WTC11 (cell line): ENCODE measurements at regions not wholly inside any gene's neighbourhood (a gene's known extent, or its start where the extent isn't known, plus 50 kb on each side); places are given as distances from the start of the nearest gene placed in this dataset.

Experiments used
- ARID4B ChIP-seq: sonication (generic); formaldehyde crosslinking; IDR thresholded peaks from 2 replicates; pipeline ENCODE4 v1.8.0; 2023; ENCODE audit warnings: missing genetic modification reagents, mild to moderate bottlenecking, borderline replicate concordance
- ATF6 ChIP-seq: sonication (generic); formaldehyde crosslinking; IDR thresholded peaks from 2 replicates; pipeline ENCODE4 v1.8.1; 2023; ENCODE audit warnings: mild to moderate bottlenecking, missing genetic modification reagents
- CREM ChIP-seq: sonication (generic); formaldehyde crosslinking; IDR thresholded peaks from 2 replicates; pipeline ENCODE4 v1.8.1; 2022; ENCODE audit warnings: mild to moderate bottlenecking, missing genetic modification reagents, moderate library complexity
- FOXJ3 ChIP-seq: sonication (generic); formaldehyde crosslinking; IDR thresholded peaks from 2 replicates; pipeline ENCODE4 v1.9.0; 2021; ENCODE audit warnings: missing genetic modification reagents, mild to moderate bottlenecking, borderline replicate concordance
- FOXK1 ChIP-seq: sonication (generic); formaldehyde crosslinking; IDR thresholded peaks from 2 replicates; pipeline ENCODE4 v1.8.0; 2022; ENCODE audit warnings: mild to moderate bottlenecking, moderate library complexity, missing genetic modification reagents
- GRHL2 ChIP-seq: fragments of 250-450 bp; sonication (Bioruptor Pico); IDR thresholded peaks from 2 replicates; pipeline ENCODE4 v1.8.0; 2022; ENCODE audit warnings: mild to moderate bottlenecking, moderate library complexity; ENCODE audit not compliant: insufficient replicate concordance, severe bottlenecking
- NR3C1 ChIP-seq: sonication (generic); formaldehyde crosslinking; conservative IDR thresholded peaks from 2 replicates; pipeline ENCODE4 v1.8.1; 2023; ENCODE audit warnings: low read depth, mild to moderate bottlenecking, missing genetic modification reagents
- ZNF232 ChIP-seq: sonication (generic); formaldehyde crosslinking; IDR thresholded peaks from 2 replicates; pipeline ENCODE4 v1.8.0; 2022; ENCODE audit warnings: mild to moderate bottlenecking, missing genetic modification reagents
- ZNF281 ChIP-seq: sonication (generic); formaldehyde crosslinking; IDR thresholded peaks from 2 replicates; pipeline ENCODE4 v1.8.0; 2023; ENCODE audit warnings: mild to moderate bottlenecking, missing genetic modification reagents
- TF ChIP-seq, protein P1 (sequence below): sonication (generic); formaldehyde crosslinking; IDR thresholded peaks from 2 replicates; pipeline ENCODE4 v1.8.1; 2023; ENCODE audit warnings: mild to moderate bottlenecking, missing genetic modification reagents, moderate library complexity
- TF ChIP-seq, protein P2 (sequence below): fragments of 200-600 bp; IDR thresholded peaks from 2 replicates; pipeline ENCODE4 v1.8.0; 2022; ENCODE audit warnings: antibody characterized with exemption
- TF ChIP-seq, protein P3 (sequence below): sonication (generic); formaldehyde crosslinking; IDR thresholded peaks from 2 replicates; pipeline ENCODE4 v1.8.1; 2022; ENCODE audit warnings: missing genetic modification reagents, borderline replicate concordance
- TF ChIP-seq, protein P4 (sequence below): sonication (generic); formaldehyde crosslinking; IDR thresholded peaks from 2 replicates; pipeline ENCODE4 v1.8.0; 2022; ENCODE audit warnings: mild to moderate bottlenecking, missing genetic modification reagents

- TF ChIP-seq, protein P1, sequence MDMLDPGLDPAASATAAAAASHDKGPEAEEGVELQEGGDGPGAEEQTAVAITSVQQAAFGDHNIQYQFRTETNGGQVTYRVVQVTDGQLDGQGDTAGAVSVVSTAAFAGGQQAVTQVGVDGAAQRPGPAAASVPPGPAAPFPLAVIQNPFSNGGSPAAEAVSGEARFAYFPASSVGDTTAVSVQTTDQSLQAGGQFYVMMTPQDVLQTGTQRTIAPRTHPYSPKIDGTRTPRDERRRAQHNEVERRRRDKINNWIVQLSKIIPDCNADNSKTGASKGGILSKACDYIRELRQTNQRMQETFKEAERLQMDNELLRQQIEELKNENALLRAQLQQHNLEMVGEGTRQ (CRISPR knock-in tag): no peak
- TF ChIP-seq ARID4B (CRISPR knock-in tag) (no peak), FOXK1 (CRISPR knock-in tag) (no peak), ZNF281 (CRISPR knock-in tag) (no peak), ATF6 (CRISPR knock-in tag) (no peak), CREM (CRISPR knock-in tag) (no peak), GRHL2 (no peak), FOXJ3 (CRISPR knock-in tag) (no peak), ZNF232 (CRISPR knock-in tag) (no peak), NR3C1 (CRISPR knock-in tag) (no peak)
- TF ChIP-seq, protein P2, sequence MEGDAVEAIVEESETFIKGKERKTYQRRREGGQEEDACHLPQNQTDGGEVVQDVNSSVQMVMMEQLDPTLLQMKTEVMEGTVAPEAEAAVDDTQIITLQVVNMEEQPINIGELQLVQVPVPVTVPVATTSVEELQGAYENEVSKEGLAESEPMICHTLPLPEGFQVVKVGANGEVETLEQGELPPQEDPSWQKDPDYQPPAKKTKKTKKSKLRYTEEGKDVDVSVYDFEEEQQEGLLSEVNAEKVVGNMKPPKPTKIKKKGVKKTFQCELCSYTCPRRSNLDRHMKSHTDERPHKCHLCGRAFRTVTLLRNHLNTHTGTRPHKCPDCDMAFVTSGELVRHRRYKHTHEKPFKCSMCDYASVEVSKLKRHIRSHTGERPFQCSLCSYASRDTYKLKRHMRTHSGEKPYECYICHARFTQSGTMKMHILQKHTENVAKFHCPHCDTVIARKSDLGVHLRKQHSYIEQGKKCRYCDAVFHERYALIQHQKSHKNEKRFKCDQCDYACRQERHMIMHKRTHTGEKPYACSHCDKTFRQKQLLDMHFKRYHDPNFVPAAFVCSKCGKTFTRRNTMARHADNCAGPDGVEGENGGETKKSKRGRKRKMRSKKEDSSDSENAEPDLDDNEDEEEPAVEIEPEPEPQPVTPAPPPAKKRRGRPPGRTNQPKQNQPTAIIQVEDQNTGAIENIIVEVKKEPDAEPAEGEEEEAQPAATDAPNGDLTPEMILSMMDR: no peak
- TF ChIP-seq, protein P3, sequence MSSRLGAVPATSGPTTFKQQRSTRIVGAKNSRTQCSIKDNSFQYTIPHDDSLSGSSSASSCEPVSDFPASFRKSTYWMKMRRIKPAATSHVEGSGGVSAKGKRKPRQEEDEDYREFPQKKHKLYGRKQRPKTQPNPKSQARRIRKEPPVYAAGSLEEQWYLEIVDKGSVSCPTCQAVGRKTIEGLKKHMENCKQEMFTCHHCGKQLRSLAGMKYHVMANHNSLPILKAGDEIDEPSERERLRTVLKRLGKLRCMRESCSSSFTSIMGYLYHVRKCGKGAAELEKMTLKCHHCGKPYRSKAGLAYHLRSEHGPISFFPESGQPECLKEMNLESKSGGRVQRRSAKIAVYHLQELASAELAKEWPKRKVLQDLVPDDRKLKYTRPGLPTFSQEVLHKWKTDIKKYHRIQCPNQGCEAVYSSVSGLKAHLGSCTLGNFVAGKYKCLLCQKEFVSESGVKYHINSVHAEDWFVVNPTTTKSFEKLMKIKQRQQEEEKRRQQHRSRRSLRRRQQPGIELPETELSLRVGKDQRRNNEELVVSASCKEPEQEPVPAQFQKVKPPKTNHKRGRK: no peak
- TF ChIP-seq, protein P4, sequence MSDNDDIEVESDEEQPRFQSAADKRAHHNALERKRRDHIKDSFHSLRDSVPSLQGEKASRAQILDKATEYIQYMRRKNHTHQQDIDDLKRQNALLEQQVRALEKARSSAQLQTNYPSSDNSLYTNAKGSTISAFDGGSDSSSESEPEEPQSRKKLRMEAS (CRISPR knock-in tag): no peak
Measured at GRCh38 chr5:174222891-174223290, 177.4 kb downstream of the NSG2 start.
